Hematopoietic multipotent progenitor cell (in vitro differentiated cells): ENCODE measurements at regions not wholly inside any gene's neighbourhood (a gene's known extent, or its start where the extent isn't known, plus 50 kb on each side); places are given as distances from the start of the nearest gene placed in this dataset.
"Not testable (repeated sequence)": the region's sequence is repeated elsewhere in the genome, so short reads cannot be mapped to it uniquely, and the experiment has no call there.

Experiments used
- DNase-seq, 3 donors: peaks; one replicate each; pipeline ENCODE4 v3.0.0-alpha.2; 2011 to 2015; ENCODE audit warnings: low read depth in 2 of 3, low spot score in 2 of 3

- DNase-seq: peak in 2 of 3 donors; percentile 3 to 9
Measured at GRCh38 chrX:113947548-113947947, 636.3 kb upstream of the HTR2C start.

DNA sequence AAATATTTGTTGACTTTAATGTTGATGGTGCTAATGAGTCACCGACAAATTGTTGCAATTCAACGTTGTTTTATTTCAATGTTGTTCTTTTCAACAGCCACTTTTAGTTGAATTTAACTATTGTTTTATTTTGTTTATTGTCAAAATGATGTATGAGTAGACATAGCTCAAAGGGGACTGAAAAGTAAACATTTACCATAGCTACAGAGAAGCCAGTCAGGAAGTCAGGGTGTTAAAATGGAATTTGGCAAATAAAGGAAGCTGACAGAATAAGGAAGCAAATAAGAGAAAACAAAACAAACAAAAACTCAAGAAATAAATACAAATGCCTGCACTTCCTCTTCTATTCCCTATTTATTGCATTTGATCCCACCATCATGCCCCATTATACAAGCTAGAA is 648.4 kb upstream of the HTR2C start:
- DNase-seq: no peak

DNA sequence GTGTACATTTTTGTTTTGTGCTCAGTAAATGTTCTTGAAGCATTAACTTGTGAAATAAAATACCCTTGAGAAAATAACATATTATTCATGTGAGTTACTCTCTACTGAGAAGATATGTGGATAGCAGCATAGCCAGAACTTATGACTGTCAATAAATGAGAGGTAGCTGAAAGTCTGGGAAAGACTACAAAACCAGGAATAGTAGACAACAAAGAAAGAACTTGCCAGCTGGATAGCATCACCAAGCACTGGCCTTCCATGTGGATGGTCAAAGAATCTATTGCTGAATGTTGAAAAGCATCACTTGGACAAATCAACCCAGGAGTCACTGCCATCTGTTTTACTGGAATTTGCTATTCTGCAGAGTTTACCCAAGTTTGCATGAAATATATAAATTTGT is 650.0 kb upstream of the HTR2C start:
- no peak for DNase-seq

DNA sequence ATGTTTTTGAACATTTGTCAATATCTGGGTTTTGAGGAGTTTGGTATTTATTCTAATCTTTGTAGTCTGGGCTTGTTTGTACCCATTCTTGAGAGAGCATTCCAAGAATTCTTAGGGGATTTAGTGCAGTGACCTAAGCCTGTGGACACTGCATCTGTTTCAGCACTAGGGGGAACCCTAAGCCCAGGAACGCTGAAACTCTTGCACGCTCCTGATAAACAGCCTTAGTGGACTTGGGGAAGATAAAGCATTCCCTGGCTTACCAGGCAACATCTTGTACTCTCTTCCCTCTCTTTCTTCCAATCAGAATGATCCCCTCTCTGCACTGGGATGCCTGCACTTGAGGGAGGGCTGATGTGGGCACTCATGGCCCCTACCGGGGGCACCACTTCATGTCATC is 654.9 kb upstream of the HTR2C start:
- peak in 2 of 3 donors; percentile 21 to 50 for DNase-seq

- DNase-seq: no peak
Measured at GRCh38 chrX:113920661-113921060, 663.2 kb upstream of the HTR2C start.

- DNase-seq: no peak
Measured at GRCh38 chrX:113919387-113919786, 664.5 kb upstream of the HTR2C start.

DNA sequence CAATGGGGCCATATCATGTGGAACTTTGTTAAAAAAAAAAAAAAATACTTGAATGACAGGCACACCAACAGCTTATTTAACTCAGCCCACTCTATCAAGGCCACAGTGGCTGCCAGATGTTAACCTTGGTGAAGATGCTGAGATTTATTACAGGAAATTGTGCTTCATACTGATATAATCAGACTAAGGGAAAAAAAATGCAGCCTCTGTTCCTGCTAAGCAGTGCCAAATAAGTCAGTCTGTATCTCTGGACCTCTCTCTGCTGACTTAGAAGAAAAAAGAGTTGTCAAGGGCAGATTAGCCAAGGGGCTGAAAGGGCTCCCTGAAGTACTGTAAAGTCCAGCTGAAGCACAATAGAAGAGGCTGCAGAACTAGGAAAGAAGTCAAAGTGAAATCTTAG is 677.7 kb upstream of the HTR2C start:
- DNase-seq: peak in 2 of 3 donors; percentile 31 to 81

- no peak for DNase-seq
Measured at GRCh38 chrX:113892891-113893290, 691.0 kb upstream of the HTR2C start.

DNA sequence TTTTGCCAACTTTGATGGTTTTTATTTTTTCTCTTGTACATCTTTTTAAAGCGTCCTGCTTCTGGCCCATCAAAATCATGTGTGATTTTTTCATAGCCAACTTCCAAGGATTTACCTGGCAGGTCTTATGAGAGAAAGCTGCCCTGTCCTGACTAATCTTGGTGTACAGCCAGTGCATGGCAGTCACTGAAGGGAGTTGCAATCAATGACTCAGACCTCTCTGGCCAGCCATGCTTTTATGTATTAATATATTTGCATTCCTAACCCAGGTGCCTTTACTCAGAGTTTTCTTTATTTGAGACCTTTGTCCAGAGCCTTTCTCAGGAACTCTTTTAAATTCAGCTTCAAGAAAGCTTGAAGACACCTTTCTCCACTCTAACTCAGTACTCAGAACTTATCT is 691.5 kb upstream of the HTR2C start:
- no peak for DNase-seq

DNA sequence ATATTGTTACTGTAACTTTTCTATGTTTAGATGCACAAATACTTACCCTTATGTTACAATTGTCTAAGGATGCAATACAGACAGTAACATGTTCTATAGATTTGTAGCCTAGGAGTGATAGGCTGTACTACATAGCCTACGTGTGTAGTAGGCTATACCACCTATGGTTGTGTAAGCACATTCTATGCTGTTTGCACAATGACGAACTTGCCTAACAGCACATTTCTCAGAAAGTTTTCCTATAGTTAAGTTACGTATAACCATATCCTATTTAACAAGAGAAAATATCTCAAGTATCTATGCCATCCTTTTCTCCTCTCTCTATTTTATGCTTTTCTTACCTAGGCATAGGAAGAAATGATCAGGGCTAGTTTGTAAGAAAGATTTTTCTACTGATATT is 710.8 kb upstream of the HTR2C start:
- DNase-seq: no peak

GRCh38 chrX:113868711-113869110 is 715.2 kb upstream of the HTR2C start:
- DNase-seq: no peak

DNA sequence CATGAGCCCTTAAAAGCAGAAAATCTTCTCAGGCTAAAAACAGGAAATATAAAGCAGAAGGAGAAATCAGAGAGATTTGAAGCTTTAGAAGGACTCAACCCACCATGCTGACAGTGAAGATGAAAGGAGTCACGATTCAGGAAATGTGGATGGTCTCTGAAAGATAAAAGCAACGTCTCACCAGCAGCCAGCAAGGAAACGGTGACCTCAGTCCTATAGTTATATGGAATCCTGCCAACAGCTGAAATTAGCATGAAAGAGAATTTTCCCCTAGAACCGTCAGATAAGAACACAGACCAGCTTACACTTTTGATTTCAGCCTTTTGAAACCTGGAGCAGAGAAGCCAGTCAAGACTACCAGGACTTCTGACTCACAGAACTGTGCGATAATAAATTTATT is 715.7 kb upstream of the HTR2C start:
- peak in 2 of 3 donors; percentile 55 to 76 for DNase-seq

- no peak for DNase-seq
Measured at GRCh38 chrX:113849408-113849807, 734.5 kb upstream of the HTR2C start.

GRCh38 chrX:113833096-113834055 is 750.5 kb upstream of the HTR2C start:
- DNase-seq: no peak

- no peak for DNase-seq
Measured at GRCh38 chrX:113828470-113828869, 755.4 kb upstream of the HTR2C start.

GRCh38 chrX:113818346-113818745 is 765.5 kb upstream of the HTR2C start:
- no peak for DNase-seq

- no peak for DNase-seq
Measured at GRCh38 chrX:113804819-113805218, 779.1 kb upstream of the HTR2C start.

DNA sequence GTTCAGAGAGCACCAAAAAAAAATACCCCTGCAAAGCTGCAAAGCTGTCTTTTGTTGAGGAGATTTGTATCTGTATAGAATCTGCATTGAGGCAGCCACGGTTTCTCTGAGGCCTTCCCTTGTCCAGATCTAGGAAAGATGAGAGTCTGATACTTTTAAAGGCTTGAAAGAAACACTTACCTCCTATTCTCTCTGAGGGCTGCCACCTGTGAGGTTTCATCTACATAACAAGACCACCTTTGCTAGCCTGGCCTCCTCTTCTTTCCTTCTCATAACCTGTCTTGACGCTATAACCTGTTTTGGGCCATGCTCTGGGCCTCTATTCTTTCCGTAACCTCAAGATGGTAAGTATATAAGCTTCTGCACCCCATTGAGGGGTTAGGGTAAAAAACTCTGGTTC is 779.6 kb upstream of the HTR2C start:
- DNase-seq: no peak

DNA sequence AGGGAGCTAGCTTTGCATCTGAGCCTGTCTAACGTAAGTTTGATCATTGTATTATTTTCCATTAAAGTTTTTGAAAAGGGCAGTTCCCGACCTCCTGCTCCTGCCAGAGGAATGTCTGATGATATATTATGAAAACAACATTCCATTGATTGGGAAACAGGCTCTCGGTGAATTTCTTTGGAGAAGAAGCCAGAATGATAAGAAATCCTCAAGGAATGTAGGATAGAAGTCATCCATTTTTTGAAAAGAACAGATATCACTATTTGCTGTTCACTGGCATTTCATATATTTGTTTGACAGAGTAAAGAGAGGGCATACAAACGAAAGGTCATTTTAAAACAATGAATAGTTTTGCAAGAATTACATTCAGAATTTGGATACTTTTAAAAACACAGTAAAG is 781.0 kb upstream of the HTR2C start:
- no peak for DNase-seq

- no peak for DNase-seq
Measured at GRCh38 chrX:113800955-113801354, 782.9 kb upstream of the HTR2C start.

- DNase-seq: no peak
Measured at GRCh38 chrX:113793563-113793962, 790.3 kb upstream of the HTR2C start.

- DNase-seq: no peak
Measured at GRCh38 chrX:113790987-113791386, 792.9 kb upstream of the HTR2C start.

DNA sequence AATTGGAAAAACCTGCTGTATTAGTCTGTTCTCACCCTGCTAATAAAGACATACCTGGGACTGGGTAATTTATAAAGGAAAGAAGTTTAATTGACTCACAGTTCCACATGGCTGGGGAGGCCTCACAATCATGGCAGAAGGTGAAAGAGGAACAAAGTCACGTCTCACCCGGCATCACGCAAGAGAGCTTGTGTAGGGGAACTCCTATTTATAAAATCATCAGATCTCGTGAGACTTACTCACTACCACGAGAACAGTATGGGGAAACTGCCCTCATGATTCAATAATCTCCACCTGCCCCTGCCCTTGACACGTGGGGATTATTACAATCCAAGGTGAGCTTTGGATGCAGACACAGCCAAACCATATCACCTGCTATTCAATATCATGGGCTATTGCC is 799.1 kb upstream of the HTR2C start:
- not testable (repeated sequence) for DNase-seq
